GM18508 (cell line): ENCODE measurements at regions not wholly inside any gene's neighbourhood (a gene's known extent, or its start where the extent isn't known, plus 50 kb on each side); places are given as distances from the start of the nearest gene placed in this dataset.

Experiments used
- ATAC-seq: cut with Tn5 transposase; IDR thresholded peaks from one replicate; pipeline ENCODE4 v1.9.1; 2021; ENCODE audit warnings: moderate number of reproducible peaks; ENCODE audit not compliant: insufficient read depth, unreplicated experiment

DNA sequence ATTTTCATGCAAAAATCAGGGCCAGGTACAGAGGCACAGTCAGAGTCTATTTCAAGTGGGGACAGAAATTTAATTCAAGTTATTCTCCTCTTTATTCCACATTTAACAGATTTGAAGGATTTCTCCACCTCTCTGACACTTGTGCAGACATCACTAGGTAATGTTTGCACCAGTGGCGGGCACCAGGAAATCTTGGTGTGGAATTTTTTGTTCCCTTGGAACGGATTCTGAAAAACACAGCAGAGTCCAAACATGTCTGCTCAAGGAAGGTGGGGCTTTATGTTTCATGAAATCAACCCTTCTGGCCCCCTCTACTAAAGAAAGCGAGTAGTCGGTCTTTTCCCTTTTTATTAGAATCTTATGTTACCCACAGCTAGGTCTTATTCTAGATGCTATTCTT, 271.2 kb upstream of the MDFIC2 start:
- ATAC-seq = no peak

DNA sequence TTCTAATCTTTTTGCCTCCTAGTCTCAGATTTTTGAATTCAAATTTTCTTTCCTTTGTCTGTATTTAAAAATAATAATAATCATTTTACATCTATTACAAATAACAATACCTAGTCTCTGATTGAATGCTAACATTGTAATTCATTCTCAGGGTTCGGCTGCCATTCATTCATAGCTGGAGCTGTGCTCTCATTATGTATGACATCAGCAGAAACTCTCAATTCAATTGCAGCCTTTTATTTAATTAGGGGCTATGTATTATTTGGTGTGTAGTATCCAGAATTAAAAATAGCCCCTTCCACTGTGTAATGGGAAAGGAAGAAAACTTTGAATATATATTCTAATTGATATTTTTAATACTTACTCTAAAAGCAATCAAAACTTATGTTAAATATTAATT, 270.4 kb upstream of the MDFIC2 start:
- no peak for ATAC-seq

DNA sequence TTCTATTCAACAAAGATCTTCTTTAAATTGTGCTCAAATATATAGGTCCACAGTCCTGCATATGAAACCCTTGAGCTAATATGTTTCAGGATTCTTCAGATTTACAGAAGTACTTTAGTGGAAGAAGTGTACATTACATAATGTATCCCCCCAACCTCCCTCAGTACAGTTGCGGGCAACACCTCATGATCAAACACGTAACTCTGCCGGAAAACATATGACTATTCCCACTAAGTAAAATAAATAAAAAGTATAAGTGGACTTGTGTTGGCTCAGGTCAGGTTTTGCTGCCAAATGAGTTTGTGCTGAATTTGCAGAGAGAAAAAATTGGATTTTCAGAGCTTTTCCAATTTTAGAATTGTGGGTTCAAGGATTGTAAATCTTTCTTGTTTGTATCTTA, 267.6 kb upstream of the MDFIC2 start:
- ATAC-seq = no peak

DNA sequence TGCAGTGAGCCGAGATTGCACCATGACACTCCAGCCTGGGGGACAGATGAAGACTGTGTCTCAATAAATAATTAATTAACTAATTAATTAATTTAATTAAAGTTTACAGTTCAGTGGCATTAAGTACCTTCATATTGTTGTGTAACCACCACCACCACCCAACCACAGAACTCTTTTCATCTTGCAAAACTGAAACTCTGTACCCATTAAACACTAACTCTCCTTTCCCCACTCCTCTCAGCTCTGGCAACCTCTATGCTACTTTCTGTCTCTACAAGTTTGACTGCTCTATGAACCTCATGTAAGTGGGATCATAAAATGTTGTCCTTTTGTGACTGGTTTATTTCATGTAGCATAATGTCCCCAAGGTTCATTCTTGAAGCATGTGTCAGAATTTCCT, 259.3 kb upstream of the MDFIC2 start:
- ATAC-seq = no peak

DNA sequence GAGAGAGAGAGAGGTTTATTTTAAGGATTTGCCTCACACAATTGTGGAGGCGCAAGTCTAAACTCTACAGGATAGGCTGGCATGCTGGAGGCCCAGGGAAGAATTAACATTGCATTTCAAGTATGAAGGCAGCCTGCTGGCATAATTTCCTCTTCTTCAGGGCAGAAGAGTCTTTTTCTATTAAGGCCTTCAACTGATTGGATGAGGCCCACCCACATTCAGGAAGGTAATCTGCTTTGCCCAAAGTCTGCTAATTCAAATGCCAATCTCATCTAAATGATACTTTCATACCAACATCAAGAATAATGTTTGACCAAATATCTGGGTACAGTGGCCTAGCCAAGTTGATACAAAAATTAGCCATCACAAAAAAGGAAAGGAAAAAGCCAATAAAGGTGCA, 258.1 kb upstream of the MDFIC2 start:
- no peak for ATAC-seq

DNA sequence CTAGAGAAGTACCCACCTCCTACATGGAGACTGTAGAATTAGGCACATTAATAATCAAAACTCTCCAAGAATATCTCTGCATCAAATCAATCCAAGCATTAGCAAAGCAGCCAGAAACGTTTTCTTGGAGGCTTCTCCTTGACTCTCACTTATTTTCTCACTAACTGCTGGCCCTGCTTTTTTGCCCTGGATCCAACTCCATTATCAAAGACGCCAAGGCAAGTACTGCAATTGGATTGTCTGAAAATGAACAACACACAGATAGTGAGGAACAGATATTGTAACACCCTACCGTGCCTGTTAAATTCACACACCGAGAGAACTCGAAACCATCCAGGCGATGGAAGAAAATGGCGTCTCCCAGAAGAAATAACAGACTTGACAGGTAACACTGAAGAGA, 256.2 kb upstream of the MDFIC2 start:
- ATAC-seq = no peak

DNA sequence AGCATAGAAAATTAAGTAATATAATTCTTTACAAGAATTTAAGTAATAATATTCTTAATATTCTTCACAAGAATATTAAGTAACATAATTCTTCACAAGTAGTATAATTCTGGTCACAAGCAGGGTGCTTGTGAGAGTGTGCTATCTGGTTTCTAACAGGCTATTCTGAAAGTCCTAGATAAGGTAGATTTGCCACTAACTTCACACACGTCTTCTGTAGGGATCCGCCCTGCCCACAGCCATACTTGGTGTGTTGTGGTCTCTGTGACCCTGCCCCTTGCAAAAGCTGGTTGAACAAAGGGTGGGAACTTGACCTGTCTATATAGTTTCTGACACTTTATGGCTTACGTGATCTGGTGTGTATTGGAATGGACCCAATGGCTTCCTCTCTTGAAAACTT, 253.4 kb upstream of the MDFIC2 start:
- ATAC-seq = no peak

DNA sequence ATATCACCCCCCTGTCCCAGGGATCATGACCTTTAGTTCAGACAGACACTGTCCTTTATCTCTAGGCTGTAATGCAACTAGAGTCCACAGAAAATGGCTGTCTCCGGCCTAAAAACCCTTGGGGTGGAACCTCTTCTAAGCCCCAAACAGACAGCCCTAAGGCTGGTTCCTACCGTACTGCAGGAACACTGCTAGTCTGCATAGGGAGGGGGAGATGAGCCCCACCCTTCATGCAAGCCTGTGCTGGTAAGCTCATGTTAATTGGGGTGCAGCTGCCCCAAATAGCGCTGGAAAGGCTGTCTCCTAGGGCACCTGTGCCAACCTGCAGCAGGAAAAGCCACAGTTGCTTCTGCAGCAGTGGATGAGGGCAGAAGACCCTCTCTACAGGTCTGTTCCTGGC, 252.1 kb upstream of the MDFIC2 start:
- no peak for ATAC-seq

DNA sequence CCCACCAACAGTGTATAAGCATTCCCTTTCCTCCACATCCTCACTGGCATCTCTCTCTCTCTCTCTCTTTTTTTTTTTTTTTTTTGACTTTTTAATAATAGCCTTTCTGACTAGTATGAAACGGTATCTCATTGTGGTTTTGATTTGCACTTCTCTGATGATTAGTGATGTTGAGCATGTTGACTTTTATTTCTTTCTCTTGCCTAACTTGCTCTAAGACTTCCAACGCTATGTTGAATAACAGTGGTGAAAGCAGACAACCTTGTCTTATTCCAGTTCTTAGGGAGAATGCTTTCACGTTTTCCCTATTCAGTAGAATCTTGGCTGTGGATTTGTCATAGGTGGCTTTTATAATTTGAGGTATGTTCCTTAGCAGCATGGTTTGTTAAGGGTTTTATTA, 249.4 kb upstream of the MDFIC2 start:
- ATAC-seq = no peak

DNA sequence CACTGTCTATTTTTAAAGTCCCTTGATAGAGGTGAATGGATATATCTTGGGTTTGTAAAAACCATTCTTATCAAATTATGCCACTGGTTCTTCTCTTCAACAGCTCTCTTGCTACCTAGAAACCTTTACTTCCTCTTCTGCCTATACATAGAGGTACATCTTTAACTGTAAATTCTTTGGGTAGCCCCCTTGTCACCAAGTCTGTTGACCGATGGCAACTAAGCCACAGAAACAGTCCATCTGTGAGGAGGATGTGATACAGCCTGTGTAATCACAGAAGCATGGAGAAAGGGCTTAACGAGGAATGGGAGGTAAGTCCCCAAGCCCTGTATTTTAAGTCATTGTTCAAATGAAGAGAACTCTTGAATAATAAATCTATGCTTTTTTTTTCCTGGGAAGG, 246.5 kb upstream of the MDFIC2 start:
- ATAC-seq = no peak

DNA sequence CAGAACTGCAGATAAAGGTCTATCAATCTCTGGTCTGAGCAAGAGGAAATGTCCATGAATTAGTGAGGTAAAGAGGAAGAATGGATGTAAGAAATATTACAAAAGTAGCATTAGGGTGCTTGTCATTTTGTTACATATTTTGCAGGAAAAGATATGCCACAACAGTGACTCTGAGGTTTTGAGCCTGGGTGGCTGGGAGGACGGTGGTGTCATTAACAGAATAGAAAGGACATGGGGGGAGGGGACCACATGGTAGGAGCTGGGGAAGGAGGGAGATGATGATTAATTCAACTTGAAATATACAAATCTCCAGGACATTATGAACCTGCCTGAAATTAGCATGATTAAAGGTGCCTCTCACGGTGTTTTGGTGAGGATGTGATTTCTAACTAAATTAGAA, 245.5 kb upstream of the MDFIC2 start:
- no peak for ATAC-seq

DNA sequence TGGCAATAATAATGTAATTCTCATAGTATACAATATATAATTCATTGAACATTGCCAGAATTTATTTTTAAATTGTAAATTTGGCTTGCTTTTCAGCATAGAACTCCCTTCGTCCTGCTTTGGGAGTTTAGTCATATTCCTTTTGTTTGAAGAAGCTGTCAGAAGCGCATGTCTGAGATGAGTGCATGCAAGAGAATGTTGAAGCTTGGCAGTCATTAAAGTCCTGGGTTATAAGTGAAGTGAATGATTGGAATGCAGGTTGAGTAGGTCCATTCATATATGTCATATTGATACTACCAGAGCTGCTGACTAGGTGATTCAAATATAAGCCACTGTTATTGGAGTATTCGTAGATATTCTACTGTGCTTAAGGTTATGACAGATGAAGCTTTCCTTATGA, 243.6 kb upstream of the MDFIC2 start:
- no peak for ATAC-seq

DNA sequence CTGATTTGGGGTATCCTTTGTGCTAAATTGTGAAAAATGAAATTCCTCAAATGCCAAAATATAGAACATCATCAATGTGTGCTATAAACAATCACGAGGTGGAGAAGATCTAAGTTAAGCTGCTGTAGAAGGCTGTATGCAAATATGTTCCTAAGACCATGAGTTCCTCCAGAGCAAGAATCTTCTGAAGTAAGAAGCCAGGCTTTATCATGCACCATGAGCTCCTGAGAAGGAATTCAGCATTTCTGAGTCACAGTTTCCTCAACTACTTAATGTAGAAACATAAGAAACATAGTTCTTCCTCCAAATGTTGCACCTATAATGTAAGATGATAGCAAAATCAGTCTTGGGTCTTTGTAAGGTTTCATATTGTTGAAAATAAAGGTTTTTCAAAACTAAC, 241.7 kb upstream of the MDFIC2 start:
- no peak for ATAC-seq

DNA sequence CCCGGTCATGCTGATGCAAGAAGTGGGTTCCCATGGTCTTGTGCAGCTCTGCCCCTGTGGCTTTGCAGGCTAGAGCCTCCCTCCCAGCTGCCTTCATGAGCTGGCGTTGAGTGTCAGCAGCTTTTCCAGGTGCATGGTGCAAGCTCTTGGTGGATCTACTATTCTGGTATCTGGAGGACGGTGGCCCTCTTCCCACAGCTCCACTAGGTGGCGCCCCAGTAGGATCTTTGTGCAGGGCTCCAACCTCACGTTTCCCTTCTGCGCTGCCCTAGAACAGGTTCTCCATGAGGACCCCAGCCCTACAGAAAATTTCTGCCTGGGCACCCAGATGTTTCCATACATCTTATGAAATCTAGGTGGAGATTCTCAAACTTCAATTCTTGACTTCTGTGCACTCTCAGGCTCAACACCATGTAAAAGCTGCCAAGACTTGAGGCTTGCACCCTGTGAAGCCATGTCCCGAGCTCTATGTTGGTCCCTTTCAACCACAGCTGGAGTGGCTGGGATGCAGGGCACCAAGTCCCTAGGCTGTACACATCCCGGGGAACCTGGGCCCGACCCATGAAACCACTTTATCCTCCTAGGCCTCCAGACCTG, 238.4 kb upstream of the MDFIC2 start:
- ATAC-seq = no peak

DNA sequence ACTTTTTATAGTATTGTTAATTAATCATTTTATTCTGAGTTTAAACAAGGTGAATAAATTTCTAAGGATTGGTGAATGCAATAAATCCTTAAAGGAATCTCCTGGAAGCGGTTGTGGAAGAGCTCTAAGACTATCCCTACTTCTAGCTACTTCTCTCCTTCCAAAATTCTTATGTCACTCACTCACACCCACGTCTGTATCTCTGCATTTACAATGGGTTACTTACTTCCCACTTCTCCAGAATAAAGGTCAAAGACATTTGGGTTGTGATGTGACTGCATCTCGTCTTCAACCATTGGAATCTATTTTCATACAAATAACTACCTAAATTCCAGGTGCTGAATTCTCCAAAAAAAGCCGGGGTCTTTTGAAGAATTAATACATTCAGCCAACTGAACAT, 234.2 kb upstream of the MDFIC2 start:
- ATAC-seq = no peak

DNA sequence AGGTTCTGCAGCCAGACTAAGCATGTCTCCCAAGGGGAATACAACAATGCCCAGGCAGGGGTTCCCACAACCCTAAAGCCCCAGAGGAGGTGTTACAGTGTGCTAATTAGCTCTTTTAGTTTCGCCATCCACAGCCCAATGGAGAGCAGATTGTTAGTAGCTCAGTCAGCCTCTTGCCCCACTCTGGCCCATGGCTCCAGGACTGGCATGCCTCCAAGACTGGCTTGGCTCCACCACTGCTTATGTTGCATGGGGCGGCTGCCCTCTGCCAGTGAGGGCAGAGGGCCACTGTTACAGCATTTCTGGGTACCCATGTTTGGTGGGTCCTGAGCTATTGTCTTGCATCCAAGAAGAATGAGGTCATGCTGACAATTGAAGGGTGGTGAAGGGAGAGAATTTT, 231.1 kb upstream of the MDFIC2 start:
- ATAC-seq = no peak

DNA sequence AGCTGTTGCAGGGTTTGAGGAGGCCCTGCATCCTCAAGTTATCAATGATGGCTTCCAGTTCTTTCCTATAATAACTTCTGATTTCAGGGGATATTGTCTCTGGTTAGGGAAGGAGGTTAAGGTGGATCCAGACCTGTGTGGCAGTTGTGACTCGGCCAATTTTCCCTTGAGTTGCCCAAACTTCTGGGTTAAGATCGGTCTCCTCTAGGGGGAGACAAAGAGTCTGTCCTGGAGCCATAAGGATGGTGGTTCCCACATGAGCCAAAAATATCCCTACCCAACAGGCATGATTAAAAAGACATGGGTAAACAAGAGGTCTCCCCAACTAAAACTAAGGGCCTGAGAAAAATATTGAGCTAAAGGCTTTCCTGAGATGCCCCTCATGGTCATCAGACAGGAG, 227.5 kb upstream of the MDFIC2 start:
- no peak for ATAC-seq

DNA sequence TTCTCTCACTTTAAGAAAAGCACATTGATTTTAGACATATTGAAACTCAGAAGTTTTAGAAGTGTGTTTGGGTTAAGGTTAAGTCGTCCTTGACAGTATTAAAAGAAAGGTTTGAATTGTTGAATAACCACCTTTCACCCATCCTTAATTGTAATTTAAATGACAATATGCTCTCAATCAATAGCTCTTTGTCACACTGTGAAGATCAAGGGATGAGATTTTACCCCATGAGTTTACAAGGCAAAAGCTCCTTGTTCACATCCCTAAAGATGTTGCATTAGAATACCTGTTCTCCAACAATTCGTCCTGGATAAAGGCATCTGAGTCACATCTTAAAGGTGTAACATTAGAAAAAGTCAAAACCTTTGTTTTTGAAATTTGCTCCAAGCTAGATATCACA, 220.4 kb upstream of the MDFIC2 start:
- no peak for ATAC-seq

DNA sequence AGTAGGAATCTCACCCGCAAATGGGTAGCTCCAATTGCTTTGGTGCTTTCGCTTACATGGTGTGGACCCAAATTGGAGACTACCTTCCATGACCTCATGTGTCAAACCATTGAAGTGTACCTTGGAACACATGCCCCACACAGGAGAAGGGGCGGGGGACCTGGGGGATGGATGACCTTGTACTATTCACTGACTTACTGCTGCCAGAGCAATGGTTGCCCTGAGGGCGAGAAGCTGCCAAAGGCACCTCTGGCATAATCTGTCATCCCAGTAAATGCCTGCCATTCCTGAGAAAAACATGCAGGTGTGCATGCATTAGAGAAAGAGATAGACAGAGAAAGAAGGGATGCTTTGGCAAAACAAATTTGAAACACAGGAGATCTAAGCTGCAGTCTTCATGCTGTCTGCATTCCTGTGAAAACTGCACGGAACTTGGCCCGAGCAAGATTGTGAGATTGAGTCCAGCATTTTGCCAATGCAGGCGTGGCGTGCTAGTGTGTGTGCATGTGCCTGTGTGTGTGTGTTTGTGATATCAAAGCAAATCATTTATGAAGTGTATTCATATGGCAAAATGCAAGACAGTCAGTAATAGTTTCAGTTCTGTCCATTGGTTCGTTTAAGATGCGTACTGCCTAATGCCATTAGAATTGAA, 219.5 kb upstream of the MDFIC2 start:
- ATAC-seq = no peak

DNA sequence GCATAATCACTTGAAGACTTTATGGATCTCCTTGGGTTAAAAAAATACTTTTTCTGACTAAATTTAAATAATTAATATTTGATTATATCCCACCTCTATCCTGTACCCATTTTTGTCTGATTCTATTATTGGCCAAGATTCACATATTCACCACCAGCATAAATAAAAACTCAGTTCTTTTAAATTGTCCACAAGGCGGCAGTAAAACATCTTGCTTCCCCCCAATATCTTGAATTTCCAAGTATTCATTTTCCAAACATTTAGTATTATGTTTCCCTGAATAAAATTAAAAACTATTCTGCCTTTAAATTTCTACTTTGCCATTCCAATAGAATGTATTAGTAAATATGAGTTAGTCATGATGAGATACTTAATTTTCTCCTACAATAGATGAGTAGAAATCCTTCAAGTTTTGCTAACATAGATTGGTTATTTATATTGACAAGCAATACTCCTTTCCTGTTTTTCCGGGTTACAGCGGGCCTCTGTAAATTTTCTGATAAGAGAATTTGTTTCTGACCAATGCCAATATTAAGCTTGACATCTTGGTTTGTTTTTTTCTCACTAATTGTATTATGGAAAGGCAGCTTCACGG, 218.7 kb upstream of the MDFIC2 start:
- ATAC-seq = no peak

DNA sequence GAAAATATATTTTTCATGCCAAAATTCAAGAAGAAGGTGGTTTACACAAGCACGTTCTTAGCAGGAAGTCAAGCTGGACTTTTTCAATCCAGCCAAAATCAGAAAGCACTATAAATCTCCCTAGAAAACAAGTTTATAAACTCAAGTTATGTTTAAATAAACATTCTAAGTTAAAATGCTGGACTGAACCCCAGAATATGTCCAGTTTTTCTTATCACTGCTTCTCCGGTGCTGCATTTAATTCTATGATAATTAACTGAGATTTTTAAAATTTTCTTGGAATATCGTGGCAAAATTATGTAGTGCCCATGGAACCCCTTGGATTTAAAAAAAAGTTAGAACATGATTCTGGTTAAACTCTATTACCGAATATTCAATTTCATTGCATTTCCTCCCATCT, 218.2 kb upstream of the MDFIC2 start:
- no peak for ATAC-seq

DNA sequence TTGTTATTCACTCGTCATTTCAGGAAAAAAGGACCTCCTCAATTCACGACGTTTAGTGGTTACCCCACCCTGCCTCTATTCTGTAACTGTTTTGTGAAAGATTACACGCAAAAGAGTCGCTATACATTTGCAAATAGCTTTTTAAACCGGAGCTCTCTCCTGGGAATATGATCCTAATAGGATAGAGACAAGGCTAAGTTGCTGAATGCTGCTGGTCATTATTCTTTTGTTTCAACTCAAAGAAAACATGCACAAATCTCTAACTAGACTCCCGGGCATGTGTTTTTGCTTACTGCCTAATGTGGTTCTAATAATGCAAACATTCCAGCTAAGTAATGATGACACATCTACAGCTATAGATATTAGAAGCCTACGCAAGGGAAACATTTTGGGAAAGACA, 214.6 kb upstream of the MDFIC2 start:
- no peak for ATAC-seq
